ENCODE measurements at regions not wholly inside any gene's neighbourhood (a gene's known extent, or its start where the extent isn't known, plus 50 kb on each side); places are given as distances from the start of the nearest gene placed in this dataset.

GRCh38 chr7:9842301-9842700 is 1131.4 kb upstream of the PHF14 start:
- no peak for TF ChIP-seq MYC (IDR thresholded peaks at IDR 0.05; ENCODE audit: low read depth, low read length)
- no peak for TF ChIP-seq POLR2A (IDR thresholded peaks at IDR 0.05; ENCODE audit: extremely low read depth, insufficient read length)
- no peak for TF ChIP-seq CTCF (IDR thresholded peaks at IDR 0.05; ENCODE audit: low read depth, low read length)
- TF ChIP-seq MAX (IDR thresholded peaks at IDR 0.05; ENCODE audit: low read depth, low read length) = no peak
- no peak for DNase-seq (ENCODE audit: low read depth)
- H3K4me3 ChIP-seq (ENCODE audit: low read depth, low read length) = no peak overlapping the region

- no peak for DNase-seq (ENCODE audit: low read depth)
- no peak overlapping the region for H3K4me3 ChIP-seq (ENCODE audit: low read depth, low read length)
- TF ChIP-seq MYC (IDR thresholded peaks at IDR 0.05; ENCODE audit: low read depth, low read length) (no peak), MAX (IDR thresholded peaks at IDR 0.05; ENCODE audit: low read depth, low read length) (no peak), POLR2A (IDR thresholded peaks at IDR 0.05; ENCODE audit: extremely low read depth, insufficient read length) (no peak), CTCF (IDR thresholded peaks at IDR 0.05; ENCODE audit: low read depth, low read length) (no peak)
Measured at GRCh38 chr7:9846902-9847301, 1126.8 kb upstream of the PHF14 start.

- no peak for DNase-seq (ENCODE audit: low read depth)
- no peak overlapping the region for H3K4me3 ChIP-seq (ENCODE audit: low read depth, low read length)
- TF ChIP-seq MYC (IDR thresholded peaks at IDR 0.05; ENCODE audit: low read depth, low read length) = no peak
- no peak for TF ChIP-seq POLR2A (IDR thresholded peaks at IDR 0.05; ENCODE audit: extremely low read depth, insufficient read length)
- no peak for TF ChIP-seq CTCF (IDR thresholded peaks at IDR 0.05; ENCODE audit: low read depth, low read length)
- no peak for TF ChIP-seq MAX (IDR thresholded peaks at IDR 0.05; ENCODE audit: low read depth, low read length)
Measured at GRCh38 chr7:9854605-9855004, 1119.1 kb upstream of the PHF14 start.

GRCh38 chr7:9856668-9857067 is 1117.0 kb upstream of the PHF14 start:
- TF ChIP-seq MYC (IDR thresholded peaks at IDR 0.05; ENCODE audit: low read depth, low read length) (no peak), MAX (IDR thresholded peaks at IDR 0.05; ENCODE audit: low read depth, low read length) (no peak), CTCF (IDR thresholded peaks at IDR 0.05; ENCODE audit: low read depth, low read length) (no peak), POLR2A (IDR thresholded peaks at IDR 0.05; ENCODE audit: extremely low read depth, insufficient read length) (no peak)
- no peak overlapping the region for H3K4me3 ChIP-seq (ENCODE audit: low read depth, low read length)
- no peak for DNase-seq (ENCODE audit: low read depth)

GRCh38 chr7:9863545-9863944 is 1110.1 kb upstream of the PHF14 start:
- TF ChIP-seq MYC (IDR thresholded peaks at IDR 0.05; ENCODE audit: low read depth, low read length) (no peak), CTCF (IDR thresholded peaks at IDR 0.05; ENCODE audit: low read depth, low read length) (no peak), MAX (IDR thresholded peaks at IDR 0.05; ENCODE audit: low read depth, low read length) (no peak), POLR2A (IDR thresholded peaks at IDR 0.05; ENCODE audit: extremely low read depth, insufficient read length) (no peak)
- DNase-seq (ENCODE audit: low read depth) = no peak
- no peak overlapping the region for H3K4me3 ChIP-seq (ENCODE audit: low read depth, low read length)

- TF ChIP-seq MYC (IDR thresholded peaks at IDR 0.05; ENCODE audit: low read depth, low read length) = no peak
- no peak for TF ChIP-seq POLR2A (IDR thresholded peaks at IDR 0.05; ENCODE audit: extremely low read depth, insufficient read length)
- TF ChIP-seq MAX (IDR thresholded peaks at IDR 0.05; ENCODE audit: low read depth, low read length) = no peak
- no peak for TF ChIP-seq CTCF (IDR thresholded peaks at IDR 0.05; ENCODE audit: low read depth, low read length)
- DNase-seq (ENCODE audit: low read depth) = no peak
- H3K4me3 ChIP-seq (ENCODE audit: low read depth, low read length) = no peak overlapping the region
Measured at GRCh38 chr7:9869151-9869550, 1104.5 kb upstream of the PHF14 start.

Measured in NB4 (cell line).